Trophoblast cell (in vitro differentiated cells and primary cell): ENCODE measurements at regions not wholly inside any gene's neighbourhood (a gene's known extent, or its start where the extent isn't known, plus 50 kb on each side); places are given as distances from the start of the nearest gene placed in this dataset.

Source experiments
- DNase-seq, 2 donors: peaks; one replicate each; pipeline ENCODE4 v3.0.0-alpha.2; 2016
- H2AFZ ChIP-seq: 2 replicates; pipeline ENCODE4 v1.6.1; 2013; ENCODE audit warnings: low read length, moderate library complexity, mild to moderate bottlenecking; ENCODE audit not compliant: insufficient read depth, poor library complexity
- H2AK5ac ChIP-seq: 2 replicates; pipeline ENCODE4 v1.6.1; 2013; ENCODE audit warnings: mild to moderate bottlenecking, low read length
- H2BK120ac ChIP-seq: 2 replicates; pipeline ENCODE4 v1.6.1; 2013; ENCODE audit warnings: low read length, mild to moderate bottlenecking, moderate library complexity; ENCODE audit not compliant: insufficient read depth, poor library complexity
- H2BK12ac ChIP-seq: 2 replicates; pipeline ENCODE4 v1.6.1; 2013; ENCODE audit warnings: mild to moderate bottlenecking, low read length, moderate library complexity
- H2BK5ac ChIP-seq: 2 replicates; pipeline ENCODE4 v1.6.1; 2013; ENCODE audit warnings: low read length, low read depth, moderate library complexity, mild to moderate bottlenecking; ENCODE audit not compliant: poor library complexity
- H3K14ac ChIP-seq: 2 replicates; pipeline ENCODE4 v1.6.1; 2013; ENCODE audit warnings: mild to moderate bottlenecking, low read length
- H3K18ac ChIP-seq: 2 replicates; pipeline ENCODE4 v1.6.1; 2013; ENCODE audit warnings: mild to moderate bottlenecking, low read length
- H3K23ac ChIP-seq: 2 replicates; pipeline ENCODE4 v1.6.1; 2013; ENCODE audit warnings: low read length
- H3K27ac ChIP-seq: 2 replicates; pipeline ENCODE4 v1.5.1; 2013; ENCODE audit warnings: low read depth, mild to moderate bottlenecking, inconsistent platforms, low read length, moderate library complexity
- H3K27me3 ChIP-seq: 2 replicates; pipeline ENCODE4 v1.6.1; 2013; ENCODE audit warnings: inconsistent platforms, mild to moderate bottlenecking, low read length, moderate library complexity; ENCODE audit not compliant: insufficient read depth
- H3K36me3 ChIP-seq, 2 experiments: 1 replicate in 1 of 2; 2 replicates in 1 of 2; pipeline ENCODE4 v1.6.1; 2013; ENCODE audit warnings: low read length in 2 of 2, mild to moderate bottlenecking in 2 of 2, moderate library complexity in 1 of 2; ENCODE audit not compliant: insufficient read depth in 2 of 2, control insufficient read depth in 1 of 2
- H3K4ac ChIP-seq: 2 replicates; pipeline ENCODE4 v1.6.1; 2013; ENCODE audit warnings: low read depth, mild to moderate bottlenecking, low read length, moderate library complexity
- H3K4me1 ChIP-seq, 2 experiments: 1 replicate in 1 of 2; 2 replicates in 1 of 2; pipeline ENCODE4 v1.6.1; 2013; ENCODE audit warnings: low read length in 2 of 2, mild to moderate bottlenecking in 2 of 2, moderate library complexity in 1 of 2; ENCODE audit not compliant: insufficient read depth in 2 of 2, control insufficient read depth in 1 of 2
- H3K4me2 ChIP-seq: 2 replicates; pipeline ENCODE4 v1.6.1; 2013; ENCODE audit warnings: inconsistent platforms, mild to moderate bottlenecking, low read length, moderate library complexity
- H3K4me3 ChIP-seq: 2 replicates; pipeline ENCODE4 v1.5.1; 2013; ENCODE audit warnings: mild to moderate bottlenecking, low read depth, low read length, inconsistent platforms
- H3K79me1 ChIP-seq: one replicate; pipeline ENCODE4 v1.6.1; 2013; ENCODE audit warnings: low read length
- H3K79me2 ChIP-seq: 2 replicates; pipeline ENCODE4 v1.6.1; 2013; ENCODE audit warnings: low read length, mild to moderate bottlenecking; ENCODE audit not compliant: control insufficient read depth, insufficient read depth, poor library complexity
- H3K9ac ChIP-seq: 2 replicates; pipeline ENCODE4 v1.6.1; 2013; ENCODE audit warnings: mild to moderate bottlenecking, low read length
- H3K9me3 ChIP-seq: 2 replicates; pipeline ENCODE4 v1.6.1; 2013; ENCODE audit warnings: low read depth, mild to moderate bottlenecking, control low read depth, inconsistent platforms, low read length; ENCODE audit not compliant: insufficient read depth
- H4K12ac ChIP-seq: 2 replicates; pipeline ENCODE4 v1.6.1; 2013; ENCODE audit warnings: low read depth, mild to moderate bottlenecking, low read length, moderate library complexity
- H4K8ac ChIP-seq: 2 replicates; pipeline ENCODE4 v1.6.1; 2013; ENCODE audit warnings: low read depth, mild to moderate bottlenecking, low read length, moderate library complexity
- H4K91ac ChIP-seq: one replicate; pipeline ENCODE4 v1.6.1; 2013; ENCODE audit warnings: low read depth, mild to moderate bottlenecking, low read length, moderate library complexity
- WGBS: extraction: QIAGEN DNeasy Blood & Tissue Kit; methylation state at CpG from one replicate; pipeline ENCODE4 v1.1.7; 2013; ENCODE audit warnings: missing lambda C conversion rate; ENCODE audit not compliant: insufficient read length, insufficient coverage; ENCODE audit errors: extremely low coverage; 5-methylcytosine and 5-hydroxymethylcytosine counted together

DNA sequence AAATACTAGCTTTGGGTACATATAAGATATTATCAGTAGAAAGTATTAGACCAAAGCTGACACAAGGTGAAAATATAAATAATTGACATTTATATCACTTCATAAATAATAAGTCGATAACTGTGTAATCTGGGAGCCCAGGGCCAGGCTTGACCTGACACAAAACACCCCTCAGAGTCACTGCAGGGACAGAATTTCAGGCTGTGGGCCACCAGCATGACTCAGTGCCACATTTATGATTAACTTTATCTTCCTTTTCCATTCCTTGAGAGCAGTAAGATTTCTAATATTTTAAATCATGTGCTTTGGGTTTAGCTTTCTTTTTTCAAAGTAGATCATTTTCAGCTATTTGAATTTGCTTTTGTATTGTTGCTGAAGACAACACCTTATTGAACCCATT is 102.9 kb upstream of the NFE2L3 start:
- no peaks in the 10 kb centered on the region for H3K79me1 ChIP-seq
- no peak overlapping the region for H4K12ac ChIP-seq
- no CpG with 5 or more reads among the region's 1 CpG for WGBS
- H2BK5ac ChIP-seq: no peak overlapping the region
- no peak overlapping the region for H2AFZ ChIP-seq
- no peak overlapping the region for H3K27ac ChIP-seq
- H3K18ac ChIP-seq: no peak overlapping the region
- H3K36me3 ChIP-seq: no peaks in the 10 kb centered on the region
- H3K9ac ChIP-seq: no peak overlapping the region
- no peak overlapping the region for H2BK12ac ChIP-seq
- no peaks in the 10 kb centered on the region for H3K4me1 ChIP-seq
- no peak overlapping the region for H4K8ac ChIP-seq
- H2AK5ac ChIP-seq: no peak overlapping the region
- H3K79me2 ChIP-seq: no peaks in the 10 kb centered on the region
- H2BK120ac ChIP-seq: no peak overlapping the region
- no peak overlapping the region for H3K4me3 ChIP-seq
- no peak overlapping the region for H3K23ac ChIP-seq
- no peak overlapping the region for H4K91ac ChIP-seq
- H3K9me3 ChIP-seq: no peaks in the 10 kb centered on the region
- H3K14ac ChIP-seq: no peak overlapping the region
- no peaks in the 10 kb centered on the region for H3K27me3 ChIP-seq
- H3K4ac ChIP-seq: no peak overlapping the region
- no peak for DNase-seq
- no peak overlapping the region for H3K4me2 ChIP-seq

DNA sequence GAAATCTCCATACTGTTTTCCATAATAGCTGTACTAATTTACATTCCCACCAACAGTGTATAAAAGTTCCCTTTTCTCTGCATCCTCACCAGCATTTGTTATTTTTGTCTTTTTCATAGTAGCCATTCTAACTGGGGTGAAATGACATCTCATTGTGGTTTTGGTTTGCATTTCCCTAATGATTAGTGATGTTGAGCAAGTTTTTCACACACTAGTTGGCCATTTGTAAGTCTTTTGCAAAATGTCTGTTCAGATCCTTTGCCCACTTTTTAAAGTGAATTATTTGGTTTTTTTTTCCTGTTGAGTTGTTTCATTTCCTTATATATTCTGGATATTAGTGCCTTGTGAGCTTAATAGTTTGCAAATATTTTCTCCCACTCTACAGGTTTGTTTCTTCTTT is 101.0 kb upstream of the NFE2L3 start:
- H3K23ac ChIP-seq: no peak overlapping the region
- no peak overlapping the region for H3K4me3 ChIP-seq
- H2BK120ac ChIP-seq: no peak overlapping the region
- H3K14ac ChIP-seq: no peak overlapping the region
- no peak overlapping the region for H4K91ac ChIP-seq
- no peak overlapping the region for H2BK5ac ChIP-seq
- H3K27ac ChIP-seq: no peak overlapping the region
- no peaks in the 10 kb centered on the region for H3K27me3 ChIP-seq
- H4K8ac ChIP-seq: no peak overlapping the region
- no peaks in the 10 kb centered on the region for H3K79me1 ChIP-seq
- no peak overlapping the region for H3K9ac ChIP-seq
- no peak for DNase-seq
- H3K4ac ChIP-seq: no peak overlapping the region
- H2BK12ac ChIP-seq: no peak overlapping the region
- no peaks in the 10 kb centered on the region for H3K9me3 ChIP-seq
- H3K4me1 ChIP-seq: no peaks in the 10 kb centered on the region
- H3K4me2 ChIP-seq: no peak overlapping the region
- H3K18ac ChIP-seq: no peak overlapping the region
- no peak overlapping the region for H2AK5ac ChIP-seq
- H4K12ac ChIP-seq: no peak overlapping the region
- H2AFZ ChIP-seq: no peak overlapping the region
- no peaks in the 10 kb centered on the region for H3K36me3 ChIP-seq
- H3K79me2 ChIP-seq: no peaks in the 10 kb centered on the region

DNA sequence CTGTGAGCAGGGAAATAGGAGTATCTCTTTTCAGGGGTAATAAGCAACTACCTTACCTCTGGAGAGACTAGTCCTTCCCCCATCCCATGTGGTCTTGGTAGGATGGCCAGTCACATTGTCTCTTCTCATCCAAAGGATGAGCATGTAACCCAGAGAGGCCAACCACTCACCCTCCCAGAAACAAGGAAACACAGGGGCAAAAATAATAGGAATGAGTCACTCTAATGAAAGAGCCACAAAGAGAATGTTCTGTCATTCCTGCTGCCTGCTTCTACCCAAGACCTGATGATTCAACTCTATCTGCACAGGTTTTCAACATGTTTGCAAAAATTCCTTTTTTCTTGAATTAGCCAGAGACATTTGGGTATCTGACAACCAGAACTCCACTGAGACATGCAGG is 99.3 kb upstream of the NFE2L3 start:
- Histone ChIP-seq H2AFZ (no peak overlapping the region), H3K79me2 (no peaks in the 10 kb centered on the region), H3K27me3 (no peaks in the 10 kb centered on the region), H4K12ac (no peak overlapping the region), H3K4me1 (no peaks in the 10 kb centered on the region), H3K9ac (no peak overlapping the region), H4K8ac (no peak overlapping the region), H3K4me3 (no peak overlapping the region), H3K4me2 (no peak overlapping the region), H2BK5ac (no peak overlapping the region), H2BK120ac (no peak overlapping the region), H3K23ac (no peak overlapping the region), H4K91ac (no peak overlapping the region), H3K27ac (no peak overlapping the region), H2BK12ac (no peak overlapping the region), H3K79me1 (no peaks in the 10 kb centered on the region), H3K9me3 (no peaks in the 10 kb centered on the region), H2AK5ac (no peak overlapping the region), H3K18ac (no peak overlapping the region), H3K4ac (no peak overlapping the region), H3K14ac (no peak overlapping the region), H3K36me3 (no peaks in the 10 kb centered on the region)
- peak in 1 of 2 donors; percentile 28 for DNase-seq

DNA sequence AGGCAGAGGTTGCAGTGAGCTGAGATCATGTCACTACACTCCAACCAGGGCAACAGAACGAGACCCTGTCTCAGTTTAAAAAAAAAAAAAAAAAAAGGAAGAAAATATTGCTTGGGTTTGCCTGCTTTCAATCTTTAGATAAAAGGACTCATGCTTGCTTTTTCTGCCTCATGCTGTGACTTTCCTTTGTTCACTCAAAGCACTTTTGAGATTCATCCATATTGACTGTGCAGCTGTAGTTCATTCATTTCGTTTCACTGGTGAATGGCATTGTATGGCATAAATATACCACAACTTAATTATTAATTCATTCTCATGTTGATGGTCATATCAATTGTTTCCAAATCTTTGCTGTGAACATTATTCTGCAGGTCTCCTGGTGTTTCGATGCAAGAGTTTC is 97.6 kb upstream of the NFE2L3 start:
- H4K8ac ChIP-seq: no peak overlapping the region
- no CpG with 5 or more reads among the region's 3 CpGs for WGBS

DNA sequence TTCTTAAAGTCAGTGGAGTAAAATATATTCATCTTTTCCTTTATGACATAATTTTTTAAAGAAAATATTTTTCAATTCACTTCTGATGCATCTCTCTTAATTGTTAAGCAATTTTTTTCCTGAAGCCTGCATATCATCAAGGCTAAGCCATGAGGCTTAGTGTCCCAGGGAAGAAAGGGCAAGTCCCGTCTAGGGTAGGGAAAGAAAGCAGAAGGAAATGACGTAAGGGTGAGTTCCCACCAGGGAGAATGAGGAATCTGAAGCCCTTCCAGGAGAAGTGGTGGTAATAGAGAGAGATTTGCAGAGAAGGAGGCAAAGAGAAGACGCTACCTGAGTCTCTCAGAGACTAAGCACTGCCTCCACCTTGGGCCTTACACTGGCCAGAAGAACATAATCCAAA is 96.8 kb upstream of the NFE2L3 start:
- Histone ChIP-seq H3K9me3 (no peaks in the 10 kb centered on the region), H4K91ac (no peak overlapping the region), H3K36me3 (no peaks in the 10 kb centered on the region), H3K79me2 (no peaks in the 10 kb centered on the region), H3K4ac (no peak overlapping the region), H3K9ac (no peak overlapping the region), H3K27ac (no peak overlapping the region), H2BK12ac (no peak overlapping the region), H4K8ac (no peak overlapping the region), H3K14ac (no peak overlapping the region), H3K79me1 (no peaks in the 10 kb centered on the region), H3K23ac (no peak overlapping the region), H3K27me3 (no peaks in the 10 kb centered on the region), H3K18ac (no peak overlapping the region), H2AK5ac (no peak overlapping the region), H2BK5ac (no peak overlapping the region), H2BK120ac (no peak overlapping the region), H4K12ac (no peak overlapping the region), H3K4me3 (no peak overlapping the region), H2AFZ (no peak overlapping the region), H3K4me1 (no peaks in the 10 kb centered on the region), H3K4me2 (no peak overlapping the region)
- DNase-seq: no peak
- WGBS: no CpG with 5 or more reads among the region's 3 CpGs

More for the DNA sequence above, 97.6 kb upstream of the NFE2L3 start:
- Histone ChIP-seq H3K79me1 (no peaks in the 10 kb centered on the region), H2BK12ac (no peak overlapping the region), H3K4me1 (no peaks in the 10 kb centered on the region), H3K18ac (no peak overlapping the region), H3K9me3 (no peaks in the 10 kb centered on the region), H3K4me3 (no peak overlapping the region), H3K14ac (no peak overlapping the region), H4K91ac (no peak overlapping the region), H3K27ac (no peak overlapping the region), H2BK5ac (no peak overlapping the region), H4K12ac (no peak overlapping the region), H2BK120ac (no peak overlapping the region), H3K79me2 (no peaks in the 10 kb centered on the region), H3K9ac (no peak overlapping the region), H3K23ac (no peak overlapping the region), H3K36me3 (no peaks in the 10 kb centered on the region), H2AFZ (no peak overlapping the region), H3K4me2 (no peak overlapping the region), H2AK5ac (no peak overlapping the region), H3K4ac (no peak overlapping the region), H3K27me3 (no peaks in the 10 kb centered on the region)
- no peak for DNase-seq
